Thymus (tissue), 11 donors: ENCODE measurements at regions not wholly inside any gene's neighbourhood (a gene's known extent, or its start where the extent isn't known, plus 50 kb on each side); places are given as distances from the start of the nearest gene placed in this dataset.

Experiments used
- DNase-seq, 9 donors: peaks; one replicate each; pipeline ENCODE4 v3.0.0-alpha.2; 2013; ENCODE audit warnings: low spot score in 9 of 9, low read depth in 6 of 9, missing footprints in 1 of 9
- H3K27ac ChIP-seq, 2 donors: one replicate each; pipeline ENCODE4 v1.5.1; 2013; ENCODE audit warnings: control low read depth in 1 of 2, low read depth in 1 of 2, low read length in 1 of 2, mild to moderate bottlenecking in 1 of 2, moderate library complexity in 1 of 2
- H3K27me3 ChIP-seq, 2 donors: one replicate each; pipeline ENCODE4 v1.5.1; 2013; ENCODE audit warnings: low read length in 1 of 2; ENCODE audit not compliant: control insufficient read depth in 2 of 2, insufficient read depth in 1 of 2
- H3K36me3 ChIP-seq, 2 donors: one replicate each; pipeline ENCODE4 v1.5.1; 2013; ENCODE audit warnings: low read length in 1 of 2, mild to moderate bottlenecking in 1 of 2, moderate library complexity in 1 of 2; ENCODE audit not compliant: control insufficient read depth in 2 of 2, insufficient read depth in 2 of 2
- H3K4me1 ChIP-seq, 2 donors: one replicate each; pipeline ENCODE4 v1.5.1; 2013; ENCODE audit warnings: low read length in 2 of 2; ENCODE audit not compliant: control insufficient read depth in 2 of 2, insufficient read depth in 2 of 2
- H3K4me3 ChIP-seq, 2 donors: one replicate each; pipeline ENCODE4 v1.5.1; 2013; ENCODE audit warnings: low read length in 2 of 2, control low read depth in 1 of 2, mild to moderate bottlenecking in 1 of 2
- H3K9me3 ChIP-seq, 2 donors: one replicate each; pipeline ENCODE4 v1.5.1; 2013; ENCODE audit warnings: low read length in 1 of 2, mild to moderate bottlenecking in 1 of 2; ENCODE audit not compliant: control insufficient read depth in 2 of 2, insufficient read depth in 1 of 2
- WGBS: extraction: QIAGEN DNeasy Blood & Tissue Kit; methylation state at CpG from one replicate; pipeline ENCODE4 v1.1.7; 2013; 5-methylcytosine and 5-hydroxymethylcytosine counted together
- donor health status: healthy.

- no peak for DNase-seq
- 92% methylated on average over 4 of the region's 4 CpGs for WGBS
- no peaks in the 10 kb centered on the region for H3K9me3 ChIP-seq
- H3K4me3 ChIP-seq = no peak overlapping the region
- no peak overlapping the region for H3K27ac ChIP-seq
- no peaks in the 10 kb centered on the region for H3K36me3 ChIP-seq
- no peaks in the 10 kb centered on the region for H3K4me1 ChIP-seq
- no peaks in the 10 kb centered on the region for H3K27me3 ChIP-seq
Observed at GRCh38 chr2:237256887-237257286, 157.1 kb downstream of the COL6A3 start.

- no peaks in the 10 kb centered on the region for H3K27me3 ChIP-seq
Observed at GRCh38 chr2:237257471-237257951, 156.5 kb downstream of the COL6A3 start.

GRCh38 chr2:237258116-237258515 lies 155.8 kb downstream of the COL6A3 start:
- H3K4me1 ChIP-seq = no peaks in the 10 kb centered on the region
- no peaks in the 10 kb centered on the region for H3K27me3 ChIP-seq
- no peak for DNase-seq
- H3K36me3 ChIP-seq = no peaks in the 10 kb centered on the region
- H3K9me3 ChIP-seq = no peaks in the 10 kb centered on the region
- H3K27ac ChIP-seq = peak overlapping the region in 1 of 2 donors; percentile 18
- WGBS = 54% methylated on average over 7 of the region's 7 CpGs
- no peak overlapping the region for H3K4me3 ChIP-seq

More at GRCh38 chr2:237257471-237257951, 156.5 kb downstream of the COL6A3 start:
- WGBS = 70% methylated on average over 10 of the region's 10 CpGs
- Histone ChIP-seq H3K9me3 (no peaks in the 10 kb centered on the region), H3K4me3 (no peak overlapping the region), H3K27ac (no peak overlapping the region), H3K4me1 (no peaks in the 10 kb centered on the region), H3K36me3 (no peaks in the 10 kb centered on the region)
- no peak for DNase-seq

GRCh38 chr2:237258615-237259014 lies 155.3 kb downstream of the COL6A3 start:
- Histone ChIP-seq H3K9me3 (no peaks in the 10 kb centered on the region), H3K36me3 (no peaks in the 10 kb centered on the region), H3K4me3 (no peak overlapping the region), H3K27me3 (no peaks in the 10 kb centered on the region), H3K4me1 (no peaks in the 10 kb centered on the region), H3K27ac (no peak overlapping the region)
- DNase-seq = no peak
- WGBS = 92% methylated on average over 4 of the region's 4 CpGs

GRCh38 chr2:237259201-237259600 lies 154.8 kb downstream of the COL6A3 start:
- no peaks in the 10 kb centered on the region for H3K4me1 ChIP-seq
- WGBS = 97% methylated on average over 4 of the region's 4 CpGs
- no peak overlapping the region for H3K27ac ChIP-seq
- no peak overlapping the region for H3K4me3 ChIP-seq
- no peak for DNase-seq
- H3K9me3 ChIP-seq = no peaks in the 10 kb centered on the region
- no peaks in the 10 kb centered on the region for H3K36me3 ChIP-seq
- no peaks in the 10 kb centered on the region for H3K27me3 ChIP-seq

GRCh38 chr2:237260039-237260620 lies 153.8 kb downstream of the COL6A3 start:
- DNase-seq = no peak

GRCh38 chr2:237260686-237261085 lies 153.3 kb downstream of the COL6A3 start:
- DNase-seq = no peak
- no peaks in the 10 kb centered on the region for H3K4me1 ChIP-seq
- 95% methylated on average over 4 of the region's 4 CpGs for WGBS

More at GRCh38 chr2:237260039-237260620, 153.8 kb downstream of the COL6A3 start:
- Histone ChIP-seq H3K27ac (no peak overlapping the region), H3K9me3 (no peaks in the 10 kb centered on the region), H3K4me3 (no peak overlapping the region), H3K4me1 (no peaks in the 10 kb centered on the region), H3K27me3 (no peaks in the 10 kb centered on the region), H3K36me3 (no peaks in the 10 kb centered on the region)
- 73% methylated on average over 2 of the region's 2 CpGs for WGBS

GRCh38 chr2:237261327-237261726 lies 152.6 kb downstream of the COL6A3 start:
- Histone ChIP-seq H3K27ac (no peak overlapping the region), H3K9me3 (no peaks in the 10 kb centered on the region), H3K4me3 (no peak overlapping the region), H3K27me3 (no peaks in the 10 kb centered on the region), H3K4me1 (no peaks in the 10 kb centered on the region), H3K36me3 (no peaks in the 10 kb centered on the region)
- WGBS = 97% methylated on average over 3 of the region's 3 CpGs
- DNase-seq = no peak

More at GRCh38 chr2:237260686-237261085, 153.3 kb downstream of the COL6A3 start:
- Histone ChIP-seq H3K36me3 (no peaks in the 10 kb centered on the region), H3K9me3 (no peaks in the 10 kb centered on the region), H3K4me3 (no peak overlapping the region), H3K27ac (no peak overlapping the region), H3K27me3 (no peaks in the 10 kb centered on the region)

- no peak for DNase-seq
- no peak overlapping the region for H3K4me3 ChIP-seq
- no peaks in the 10 kb centered on the region for H3K36me3 ChIP-seq
- no peaks in the 10 kb centered on the region for H3K4me1 ChIP-seq
- no peaks in the 10 kb centered on the region for H3K9me3 ChIP-seq
- H3K27ac ChIP-seq = no peak overlapping the region
- H3K27me3 ChIP-seq = no peaks in the 10 kb centered on the region
- WGBS = 91% methylated on average over 10 of the region's 10 CpGs
Observed at GRCh38 chr2:237262838-237263771, 150.9 kb downstream of the COL6A3 start.
